H1 (cell line): ENCODE measurements at regions not wholly inside any gene's neighbourhood (a gene's known extent, or its start where the extent isn't known, plus 50 kb on each side); places are given as distances from the start of the nearest gene placed in this dataset.

Experiments used
- CTCF ChIA-PET: fragments of 300-600 bp; sonication (Branson Sonifier 250); formaldehyde crosslinking; loops from one replicate; lab custom pipeline; 2021; ENCODE audit not compliant: partially characterized antibody; lab: Charles Lee
- POLR2A ChIA-PET: fragments of 300-600 bp; sonication (Branson Sonifier 250); formaldehyde crosslinking; loops from one replicate; lab custom pipeline; 2021; ENCODE audit warnings: inconsistent platforms; ENCODE audit not compliant: partially characterized antibody; lab: Charles Lee
- DNase-seq, 2 experiments: peaks; one replicate each; pipeline versions ENCODE4 v3.0.0 to v3.0.0-alpha.2; 2010 to 2022; ENCODE audit warnings: low spot score in 2 of 2, low read depth in 1 of 2, mixed read lengths in 1 of 2
- FAIRE-seq: peaks from 2 replicates; lab custom pipeline; 2011; peaks lifted over from hg19 to GRCh38; lab: Jason Lieb, UNC
- H2AFZ ChIP-seq: 2 replicates; pipeline ENCODE4 v1.8.1; 2012; ENCODE audit warnings: low read length, inconsistent platforms
- H2AK5ac ChIP-seq: 2 replicates; pipeline ENCODE4 v1.6.1; 2013; ENCODE audit warnings: low read depth, low read length
- H2BK120ac ChIP-seq: replicated peaks from 2 replicates; pipeline ENCODE3; 2013; ENCODE audit warnings: low read depth, low read length, inconsistent platforms
- H2BK12ac ChIP-seq: 2 replicates; pipeline ENCODE4 v1.6.1; 2013; ENCODE audit warnings: low read depth, low read length
- H2BK15ac ChIP-seq: 2 replicates; pipeline ENCODE4 v1.6.1; 2013; ENCODE audit warnings: low read length
- H2BK20ac ChIP-seq: 2 replicates; pipeline ENCODE4 v1.6.1; 2013; ENCODE audit warnings: low read length
- H2BK5ac ChIP-seq: 2 replicates; pipeline ENCODE4 v1.6.1; 2013; ENCODE audit warnings: low read depth, low read length
- H3K14ac ChIP-seq: 2 replicates; pipeline ENCODE4 v1.6.1; 2013; ENCODE audit warnings: inconsistent platforms; ENCODE audit not compliant: insufficient read length
- H3K18ac ChIP-seq: 2 replicates; pipeline ENCODE4 v1.6.1; 2013; ENCODE audit warnings: low read length; ENCODE audit errors: extremely low read depth
- H3K23ac ChIP-seq: 2 replicates; pipeline ENCODE4 v1.6.1; 2013; ENCODE audit warnings: inconsistent platforms; ENCODE audit not compliant: insufficient read length
- H3K23me2 ChIP-seq: 2 replicates; pipeline ENCODE4 v1.6.1; 2013; ENCODE audit warnings: low read depth, low read length
- H3K27ac ChIP-seq: 2 replicates; pipeline ENCODE4 v1.6.1; 2011; ENCODE audit warnings: low read depth, low read length, inconsistent platforms
- H3K27me3 ChIP-seq, 4 experiments: replicated peaks in 1 of 4; 1 replicate in 1 of 4; 2 replicates in 3 of 4; pipeline versions ENCODE4 v1.6.1 to v1.8.1; 2011 to 2013; ENCODE audit warnings: low read length in 3 of 4, mild to moderate bottlenecking in 3 of 4, inconsistent platforms in 2 of 4, mixed read lengths in 2 of 4, moderate library complexity in 1 of 4; ENCODE audit not compliant: control insufficient read depth in 3 of 4, insufficient read depth in 3 of 4; ENCODE audit errors: extremely low read depth in 1 of 4
- H3K36me3 ChIP-seq, 4 experiments: 2 replicates each; pipeline versions ENCODE4 v1.6.1 to v1.8.1; 2011 to 2013; ENCODE audit warnings: mild to moderate bottlenecking in 4 of 4, low read length in 3 of 4, moderate library complexity in 2 of 4, control low read depth in 1 of 4, inconsistent platforms in 1 of 4; ENCODE audit not compliant: insufficient read depth in 4 of 4, control insufficient read depth in 2 of 4
- H3K4ac ChIP-seq: replicated peaks from 2 replicates; pipeline ENCODE3; 2013; ENCODE audit warnings: low read length, low read depth, mixed read lengths, inconsistent platforms; ENCODE audit not compliant: insufficient read length
- H3K4me1 ChIP-seq, 4 experiments: replicated peaks in 1 of 4; 1 replicate in 1 of 4; 2 replicates in 3 of 4; pipeline versions ENCODE4 v1.6.1 to v1.8.1; 2011 to 2013; ENCODE audit warnings: low read length in 3 of 4, inconsistent platforms in 2 of 4, mixed read lengths in 1 of 4; ENCODE audit not compliant: insufficient read depth in 4 of 4, control insufficient read depth in 3 of 4
- H3K4me2 ChIP-seq, 2 experiments: 2 replicates each; pipeline versions ENCODE4 v1.6.1 to v1.8.1; 2011 to 2013; ENCODE audit warnings: low read depth in 2 of 2, low read length in 2 of 2, control low read depth in 1 of 2, inconsistent platforms in 1 of 2, mild to moderate bottlenecking in 1 of 2; ENCODE audit not compliant: insufficient read depth in 1 of 2
- H3K4me3 ChIP-seq, 4 experiments: fragments of 200-600, 300-600 bp in 1 of 4; sonication (generic), shearing (Covaris generic), sonication (Bioruptor Twin) in 1 of 4; 2 replicates each; pipeline versions ENCODE4 v1.5.1 to v1.8.1; 2011 to 2016; ENCODE audit warnings: low read length in 4 of 4, low read depth in 3 of 4, control low read depth in 2 of 4, inconsistent platforms in 2 of 4, mild to moderate bottlenecking in 2 of 4, mixed read lengths in 1 of 4, moderate library complexity in 1 of 4; ENCODE audit not compliant: insufficient read depth in 2 of 4; ENCODE audit errors: extremely low read depth in 1 of 4
- H3K56ac ChIP-seq: replicated peaks from 2 replicates; pipeline ENCODE3; 2013; ENCODE audit warnings: low read depth, mild to moderate bottlenecking, mixed read lengths, low read length, inconsistent platforms; ENCODE audit not compliant: insufficient read length
- H3K79me1 ChIP-seq: 2 replicates; pipeline ENCODE4 v1.6.1; 2013; ENCODE audit warnings: low read depth, low read length, control low read depth
- H3K79me2 ChIP-seq, 2 experiments: 2 replicates each; pipeline versions ENCODE4 v1.6.1 to v1.8.1; 2012 to 2013; ENCODE audit warnings: low read length in 2 of 2, mild to moderate bottlenecking in 2 of 2, inconsistent platforms in 1 of 2; ENCODE audit not compliant: insufficient read depth in 2 of 2, control insufficient read depth in 1 of 2
- H3K9ac ChIP-seq, 4 experiments: replicated peaks in 1 of 4; 1 replicate in 1 of 4; 2 replicates in 3 of 4; pipeline versions ENCODE4 v1.6.1 to v1.8.1; 2011 to 2013; ENCODE audit warnings: low read depth in 3 of 4, low read length in 3 of 4, control low read depth in 2 of 4, mild to moderate bottlenecking in 2 of 4, moderate library complexity in 2 of 4, inconsistent platforms in 1 of 4; ENCODE audit errors: extremely low read depth in 1 of 4
- H3K9me3 ChIP-seq, 2 experiments: 2 replicates each; pipeline versions ENCODE4 v1.6.1 to v1.8.1; 2012 to 2013; ENCODE audit warnings: mild to moderate bottlenecking in 2 of 2, moderate library complexity in 2 of 2, control low read depth in 1 of 2, inconsistent platforms in 1 of 2, low read depth in 1 of 2, low read length in 1 of 2, mixed read lengths in 1 of 2; ENCODE audit not compliant: insufficient read depth in 2 of 2
- H4K20me1 ChIP-seq, 2 experiments: replicated peaks in 1 of 2; 2 replicates each; pipeline versions ENCODE3 to v1.8.1; 2011 to 2013; ENCODE audit warnings: inconsistent platforms in 2 of 2, low read length in 2 of 2, mild to moderate bottlenecking in 1 of 2; ENCODE audit not compliant: insufficient read depth in 2 of 2, control insufficient read depth in 1 of 2
- H4K5ac ChIP-seq: 2 replicates; pipeline ENCODE4 v1.6.1; 2013; ENCODE audit warnings: low read length, low read depth, mixed read lengths, inconsistent platforms; ENCODE audit not compliant: insufficient read length
- H4K8ac ChIP-seq: 2 replicates; pipeline ENCODE4 v1.8.0; 2013; ENCODE audit warnings: mild to moderate bottlenecking, moderate library complexity, low read length, inconsistent platforms; ENCODE audit not compliant: insufficient read depth; ENCODE audit errors: extremely low read depth
- H4K91ac ChIP-seq: replicated peaks from 2 replicates; pipeline ENCODE3; 2013; ENCODE audit warnings: low read length, mixed read lengths, inconsistent platforms; ENCODE audit not compliant: insufficient read length
- EGR1 ChIP-seq: IDR thresholded peaks from 2 replicates; pipeline ENCODE4 v1.6.1; 2011; ENCODE audit warnings: low read depth, low read length, borderline replicate concordance
- GTF2F1 ChIP-seq: IDR thresholded peaks from 2 replicates; pipeline ENCODE4 v1.6.1; 2012; ENCODE audit warnings: low read depth, low read length, improper control_type of control experiment, borderline replicate concordance
- MAFK ChIP-seq: IDR thresholded peaks from 2 replicates; pipeline ENCODE4 v1.6.1; 2012; ENCODE audit warnings: low read depth, mild to moderate bottlenecking, improper control_type of control experiment, low read length
- NRF1 ChIP-seq: IDR thresholded peaks from 2 replicates; pipeline ENCODE4 v1.6.1; 2011; ENCODE audit warnings: mild to moderate bottlenecking, low read depth, low read length, improper control_type of control experiment
- SIRT6 ChIP-seq: IDR thresholded peaks from one replicate; pipeline ENCODE4 v1.7.1; 2012; ENCODE audit warnings: low read length, inconsistent platforms
- SP2 ChIP-seq: IDR thresholded peaks from 2 replicates; pipeline ENCODE4 v1.6.1; 2012; ENCODE audit warnings: mild to moderate bottlenecking, low read length, inconsistent platforms
- YY1 ChIP-seq: IDR thresholded peaks from 2 replicates; pipeline ENCODE4 v1.6.1; 2011; ENCODE audit warnings: low read depth, mild to moderate bottlenecking, low read length
- WGBS, 2 experiments: shearing (Covaris generic) in 1 of 2; methylation state at CpG; one replicate each; pipeline versions ENCODE4 v1.1.6 to v1.1.7; 2013 to 2015; ENCODE audit warnings: low lambda C conversion rate in 2 of 2, mixed read lengths in 2 of 2, inconsistent platforms in 1 of 2, low coverage in 1 of 2, missing lambda C conversion rate in 1 of 2; ENCODE audit not compliant: insufficient replicate concordance in 2 of 2, insufficient coverage in 1 of 2, insufficient read length in 1 of 2; ENCODE audit errors: extremely low coverage in 1 of 2, missing lambda C conversion rate in 1 of 2; 5-methylcytosine and 5-hydroxymethylcytosine counted together

DNA sequence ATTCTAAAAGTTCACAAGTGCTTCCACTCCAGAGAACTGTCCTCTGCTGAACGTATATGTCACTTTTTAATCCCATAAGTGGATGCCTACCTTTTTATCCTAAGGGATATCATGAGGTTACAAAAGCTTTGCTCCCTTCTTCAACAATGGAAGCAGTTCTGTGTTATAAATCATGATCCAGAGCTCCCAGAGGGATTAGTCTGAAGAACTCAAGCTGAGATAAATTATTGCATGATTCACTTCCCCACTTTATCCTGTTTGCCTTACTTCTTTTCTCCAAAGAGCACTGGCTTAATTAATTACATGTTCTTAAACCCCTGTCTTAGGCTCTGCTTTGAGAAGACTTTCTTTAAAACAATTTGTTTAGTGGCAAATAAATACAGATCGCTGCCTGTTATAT is 246.7 kb downstream of the PCDH17 start:
- Histone ChIP-seq H3K4me2 (no peak overlapping the region), H2BK12ac (no peak overlapping the region)
- 97% methylated on average over 2 of the region's 2 CpGs; no CpG with 5 or more reads in 1 of the 2 experiments for WGBS, 2 experiments
- TF ChIP-seq MAFK, result no peak
- no peak for TF ChIP-seq YY1
- no peak for TF ChIP-seq NRF1
- TF ChIP-seq SIRT6, result no peak
- TF ChIP-seq EGR1, result no peak
- TF ChIP-seq GTF2F1, result no peak
- no peak for TF ChIP-seq SP2

More for the DNA sequence above, 246.7 kb downstream of the PCDH17 start:
- no peak for FAIRE-seq
- H2BK15ac ChIP-seq, result no peak overlapping the region
- H3K79me2 ChIP-seq, result no peaks in the 10 kb centered on the region
- H3K9ac ChIP-seq, result no peak overlapping the region
- no peak overlapping the region for H2BK120ac ChIP-seq
- H2AK5ac ChIP-seq, result no peak overlapping the region
- no peak overlapping the region for H3K4ac ChIP-seq
- H3K4me3 ChIP-seq, result no peak overlapping the region
- H4K20me1 ChIP-seq, result no peaks in the 10 kb centered on the region
- H3K9me3 ChIP-seq, result no peaks in the 10 kb centered on the region
- H4K8ac ChIP-seq, result no peak overlapping the region
- no peaks in the 10 kb centered on the region for H3K23me2 ChIP-seq
- no peaks in the 10 kb centered on the region for H3K79me1 ChIP-seq
- ChIA-PET POLR2A (no interaction called here), CTCF (interaction anchor here (0.7 kb wide), 1 partner anchor 16 kb away, joined by 3 read pairs; no protein-coding TSS in a partner anchor)
- H4K91ac ChIP-seq, result no peak overlapping the region
- H3K56ac ChIP-seq, result no peak overlapping the region
- no peak overlapping the region for H2BK5ac ChIP-seq
- no peak overlapping the region for H3K23ac ChIP-seq
- no peak overlapping the region for H4K5ac ChIP-seq
- no peak overlapping the region for H3K27ac ChIP-seq
- H3K14ac ChIP-seq, result no peak overlapping the region
- no peaks in the 10 kb centered on the region for H3K27me3 ChIP-seq
- H2BK20ac ChIP-seq, result no peak overlapping the region
- no peaks in the 10 kb centered on the region for H3K4me1 ChIP-seq
- no peak overlapping the region for H3K18ac ChIP-seq
- H3K36me3 ChIP-seq, result no peaks in the 10 kb centered on the region
- H2AFZ ChIP-seq, result no peak overlapping the region
- no peak for DNase-seq
